GM18873 (cell line): ENCODE measurements at regions not wholly inside any gene's neighbourhood (a gene's known extent, or its start where the extent isn't known, plus 50 kb on each side); places are given as distances from the start of the nearest gene placed in this dataset.

Experiments
- ATAC-seq: cut with Tn5 transposase; IDR thresholded peaks from one replicate; pipeline ENCODE4 v1.9.1; 2021; ENCODE audit warnings: mild to moderate bottlenecking, moderate library complexity, moderate number of reproducible peaks; ENCODE audit not compliant: unreplicated experiment, low FRiP score

DNA sequence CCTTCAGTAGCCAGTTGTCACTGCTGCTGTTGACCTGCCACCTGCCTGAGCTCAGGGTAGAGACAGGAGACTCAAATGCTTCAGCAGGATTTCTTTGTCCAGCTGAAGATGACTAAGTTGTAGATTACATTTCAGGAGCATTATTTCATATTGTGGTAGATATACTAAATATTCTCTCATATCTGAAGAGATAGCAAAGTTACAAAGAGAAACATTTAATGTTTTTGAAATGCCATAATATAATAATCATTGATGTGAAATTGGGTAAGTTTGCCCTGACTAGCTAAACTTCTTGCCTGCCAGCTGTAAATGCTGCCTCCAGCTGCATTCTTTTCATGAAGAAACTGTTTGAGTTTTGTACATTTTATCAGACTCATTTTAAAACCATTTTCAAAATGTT is 247.6 kb upstream of the CNKSR2 start:
- ATAC-seq: no peak

DNA sequence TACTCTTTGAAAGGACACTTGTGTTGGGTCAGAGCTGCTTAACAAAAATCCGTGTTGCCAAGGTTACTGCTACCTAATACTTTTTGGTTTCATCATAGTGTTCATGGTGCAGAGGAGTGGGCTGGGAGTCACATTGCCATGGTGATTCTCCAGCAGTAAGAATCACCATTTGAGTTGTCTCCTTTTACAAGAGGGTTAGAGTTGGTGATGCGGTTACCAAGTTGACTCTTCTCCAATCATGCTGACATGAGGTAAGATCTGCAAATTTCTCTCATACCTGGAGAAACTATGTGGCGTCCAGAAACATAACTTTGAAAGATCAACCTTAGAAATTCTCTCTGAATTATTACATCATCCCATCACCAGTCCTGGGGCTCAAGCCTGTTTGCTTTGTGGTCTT is 242.9 kb upstream of the CNKSR2 start:
- no peak for ATAC-seq

DNA sequence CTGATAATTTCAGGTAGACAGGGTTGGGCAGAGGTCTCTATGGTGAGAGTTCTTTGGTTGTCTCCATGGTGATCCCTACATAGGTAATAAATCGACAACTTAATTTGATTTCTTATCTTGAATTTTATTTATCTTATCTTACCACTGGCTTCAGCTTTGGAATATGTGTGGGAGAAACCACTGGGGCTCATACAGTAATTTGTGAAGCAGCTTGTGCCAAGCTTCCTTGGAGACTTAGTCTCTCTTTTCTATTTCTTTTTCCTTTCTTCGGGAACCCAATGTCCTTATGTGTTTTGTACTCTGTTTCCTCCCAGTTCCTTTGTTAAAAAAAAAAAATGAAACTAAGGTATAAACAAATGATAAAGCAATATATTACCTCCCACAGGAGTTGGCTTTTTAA is 242.4 kb upstream of the CNKSR2 start:
- no peak for ATAC-seq

DNA sequence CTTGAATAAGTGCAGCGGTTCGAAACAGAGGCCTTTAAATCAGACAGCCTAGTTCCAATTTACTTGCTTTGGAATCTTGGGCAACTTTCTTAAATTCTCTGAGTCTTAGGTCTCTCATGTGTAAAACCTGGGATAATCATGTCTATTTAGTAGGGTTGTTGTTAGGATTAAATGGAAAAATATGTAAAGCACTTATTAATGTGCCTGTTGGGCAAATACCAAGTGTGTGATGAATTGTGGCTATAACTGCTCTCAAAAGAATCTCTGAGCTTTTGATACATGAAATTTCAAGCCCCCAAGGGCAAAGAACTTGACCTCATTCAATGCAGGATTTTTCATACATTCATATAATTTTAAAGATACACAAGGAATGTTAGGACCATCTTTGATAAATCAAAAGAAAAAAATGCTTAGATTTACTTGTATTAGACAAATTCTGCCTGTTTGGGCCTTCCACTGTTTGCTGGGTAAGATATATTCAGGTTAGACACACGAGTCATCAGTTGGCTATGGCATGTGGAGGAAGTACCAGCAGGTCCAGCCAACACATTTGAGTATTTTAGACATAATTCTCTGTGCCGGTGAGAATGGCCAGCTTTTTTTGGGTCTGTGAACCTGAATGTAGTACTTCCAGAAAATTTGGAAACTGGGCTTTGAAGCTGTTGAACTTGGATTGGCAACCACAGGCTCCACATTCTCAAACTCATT is 241.4 kb upstream of the CNKSR2 start:
- no peak for ATAC-seq

DNA sequence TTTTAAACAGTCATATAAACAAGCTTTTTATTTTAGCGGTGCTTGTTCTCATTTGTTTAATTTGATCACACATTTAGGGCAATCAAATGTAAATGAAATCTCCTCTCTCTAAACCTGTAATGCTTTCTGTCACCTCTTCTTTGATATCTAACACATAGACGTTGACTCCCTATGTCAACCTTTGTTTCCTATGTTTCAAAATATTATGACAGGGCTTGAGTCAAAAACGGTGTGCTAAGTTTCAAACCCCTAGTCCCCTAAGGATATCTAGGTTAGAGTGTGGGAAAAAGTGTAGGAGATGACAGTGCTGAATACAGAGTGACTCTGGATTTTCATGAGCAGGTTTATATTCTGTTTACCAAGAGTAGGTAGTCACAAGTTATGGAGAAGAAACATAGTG is 224.0 kb upstream of the CNKSR2 start:
- no peak for ATAC-seq

DNA sequence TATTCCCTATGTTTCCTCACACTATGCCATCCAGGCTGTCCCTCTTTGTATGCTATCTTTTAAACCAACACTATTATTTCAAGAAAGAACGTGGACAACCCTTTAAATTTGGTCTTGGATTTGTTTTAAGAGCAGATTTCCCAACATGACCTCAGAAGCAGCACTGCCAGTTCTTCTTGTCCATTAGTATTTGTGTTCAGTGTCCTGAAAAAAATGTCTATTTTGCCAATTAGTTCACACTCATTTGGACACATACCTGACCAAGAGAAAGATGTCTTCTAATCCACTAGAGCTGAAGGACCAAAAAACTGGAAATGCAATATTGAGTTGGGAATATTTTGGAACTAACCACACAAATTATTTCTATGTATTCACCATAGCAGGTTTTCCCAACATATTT is 223.2 kb upstream of the CNKSR2 start:
- ATAC-seq: no peak

DNA sequence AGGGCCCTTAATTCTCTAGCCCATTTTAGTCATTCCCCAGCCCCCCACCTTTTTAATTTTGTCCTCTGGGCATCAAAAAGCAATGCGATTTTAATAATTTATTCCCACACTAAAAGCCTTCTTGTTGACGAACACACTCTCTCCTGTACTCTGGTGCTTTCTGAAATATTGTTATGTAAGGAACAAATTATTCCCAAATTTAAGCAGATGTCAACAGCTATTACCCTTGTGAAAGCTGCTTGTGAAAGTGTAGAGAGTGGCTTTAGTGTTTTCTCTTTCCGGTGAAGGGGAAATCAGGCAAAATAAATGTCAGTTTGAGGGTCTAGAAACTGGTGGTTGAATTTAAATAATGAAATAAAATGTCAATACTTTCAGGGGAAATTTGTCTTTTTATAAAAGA is 221.2 kb upstream of the CNKSR2 start:
- no peak for ATAC-seq

DNA sequence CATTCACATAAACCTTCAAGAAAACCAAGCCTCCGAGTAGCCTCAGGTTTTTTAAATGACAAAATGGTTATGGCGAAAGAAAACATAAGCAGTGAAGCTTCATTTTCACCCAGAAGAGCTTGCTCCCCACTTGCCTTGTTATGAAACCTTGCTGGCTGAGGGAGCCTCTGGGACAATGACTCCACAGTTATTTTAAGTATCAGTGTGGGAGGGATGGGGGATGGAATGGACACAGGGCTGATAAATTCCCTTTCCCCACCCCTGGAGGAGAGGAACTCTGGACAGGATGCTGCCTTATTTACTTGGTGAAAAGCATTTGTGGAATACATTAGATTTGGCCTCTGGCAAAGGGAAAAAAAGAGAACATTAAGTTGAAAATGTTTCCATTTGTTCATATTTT is 220.7 kb upstream of the CNKSR2 start:
- ATAC-seq: no peak

DNA sequence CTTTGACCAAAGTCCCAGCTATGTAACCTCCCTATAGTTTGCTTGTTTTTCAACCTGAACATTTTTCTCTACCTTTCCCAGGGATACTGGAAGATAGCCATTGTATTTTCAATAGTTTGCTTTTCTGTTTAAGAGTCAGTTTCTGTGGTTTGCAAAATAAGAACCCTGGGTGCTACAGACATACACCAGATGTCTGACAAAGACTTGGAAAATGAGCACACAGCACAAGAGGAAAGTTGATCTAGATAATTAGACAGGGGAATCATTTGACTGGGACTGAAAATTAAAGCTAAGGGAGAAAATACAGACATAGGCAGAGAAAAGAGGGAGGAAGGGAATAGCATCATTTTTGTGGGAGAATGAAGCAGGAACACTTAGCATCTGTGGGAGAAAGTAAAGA is 218.3 kb upstream of the CNKSR2 start:
- ATAC-seq: no peak

DNA sequence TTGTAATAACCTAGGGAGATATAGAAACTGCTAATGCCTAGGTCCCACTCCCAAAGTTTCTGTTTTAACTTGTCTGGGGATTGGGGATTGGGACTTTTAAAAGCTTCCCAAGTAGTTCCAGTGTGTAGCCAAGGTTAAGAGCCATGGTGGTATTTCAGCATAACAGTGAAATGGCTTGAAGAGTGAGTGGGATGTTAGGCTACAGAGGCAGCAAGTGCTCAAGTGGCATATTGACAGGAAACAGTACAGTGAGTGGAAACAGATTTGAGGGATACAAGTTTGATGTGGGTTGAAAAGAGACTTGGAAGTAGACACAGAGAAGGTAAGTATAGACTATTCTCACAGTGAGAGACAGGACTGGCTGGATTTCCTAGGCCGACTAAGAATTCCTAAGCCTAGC is 217.6 kb upstream of the CNKSR2 start:
- no peak for ATAC-seq

DNA sequence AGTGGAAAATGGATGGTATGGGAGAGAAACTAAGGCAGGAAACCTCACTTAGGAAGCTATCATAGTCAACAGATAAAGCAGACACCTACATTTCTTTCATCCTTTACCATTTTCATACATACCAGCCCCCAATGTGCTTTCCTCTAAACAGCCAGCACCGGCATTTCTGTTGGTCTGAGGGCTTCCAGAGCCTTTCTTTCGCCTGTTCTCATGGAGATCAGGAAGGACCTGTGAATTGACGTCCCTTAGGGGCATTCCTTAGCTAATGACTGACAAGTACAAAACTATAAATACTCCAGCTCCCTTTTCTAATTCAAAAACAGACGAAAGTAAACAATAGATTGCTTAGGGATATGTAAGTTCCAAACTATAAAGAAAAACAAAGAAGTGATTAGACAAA is 215.5 kb upstream of the CNKSR2 start:
- no peak for ATAC-seq

DNA sequence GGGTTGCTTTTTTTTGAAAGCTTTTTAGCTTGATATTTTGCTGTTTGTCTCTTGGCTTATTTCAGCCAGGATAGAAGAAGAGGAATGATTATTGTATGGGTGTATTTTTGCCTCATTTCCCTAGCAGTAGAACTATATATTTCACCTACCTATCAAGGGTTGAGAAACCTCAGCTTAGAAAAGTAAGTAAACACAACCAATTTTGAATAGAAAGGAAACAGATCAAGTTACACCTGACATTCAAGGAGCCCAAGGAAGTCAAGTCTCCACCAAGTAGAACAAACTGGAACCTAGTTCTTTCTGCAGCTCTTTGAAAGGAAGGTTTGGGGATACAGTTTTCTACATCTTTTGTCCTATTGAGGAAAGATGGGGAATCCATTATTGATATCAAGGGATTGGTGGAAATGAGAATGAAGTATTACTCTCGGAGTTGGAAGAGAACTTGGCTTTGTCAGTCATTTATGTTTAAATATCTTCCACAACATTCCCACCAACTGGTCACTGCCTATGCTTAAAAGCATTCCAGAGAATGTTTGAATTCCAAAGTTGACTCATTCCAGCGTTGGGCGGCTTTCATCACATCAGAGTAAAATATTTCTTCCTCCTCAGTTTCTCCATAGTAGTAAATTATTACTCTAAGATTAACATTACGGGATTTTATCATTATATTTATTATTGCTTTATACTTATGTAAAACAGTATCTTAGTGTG is 207.8 kb upstream of the CNKSR2 start:
- ATAC-seq: no peak

DNA sequence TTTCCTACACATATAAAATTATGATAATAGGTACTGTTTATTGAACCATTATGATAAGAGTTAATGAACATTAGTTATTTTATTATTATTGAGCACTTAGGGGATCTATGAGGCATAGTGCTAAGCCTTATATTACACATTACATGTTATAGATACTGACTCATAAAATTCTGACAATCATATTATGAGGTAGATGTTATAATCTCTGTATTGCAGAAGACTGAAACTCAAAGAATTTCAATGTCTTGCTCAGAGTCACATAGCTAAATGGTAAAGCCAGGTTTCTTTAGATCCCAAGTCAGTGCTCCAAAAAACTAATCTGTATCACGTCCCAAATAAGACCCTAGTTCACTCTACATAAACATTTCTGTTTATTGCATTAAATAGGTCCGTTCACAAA is 207.2 kb upstream of the CNKSR2 start:
- no peak for ATAC-seq

DNA sequence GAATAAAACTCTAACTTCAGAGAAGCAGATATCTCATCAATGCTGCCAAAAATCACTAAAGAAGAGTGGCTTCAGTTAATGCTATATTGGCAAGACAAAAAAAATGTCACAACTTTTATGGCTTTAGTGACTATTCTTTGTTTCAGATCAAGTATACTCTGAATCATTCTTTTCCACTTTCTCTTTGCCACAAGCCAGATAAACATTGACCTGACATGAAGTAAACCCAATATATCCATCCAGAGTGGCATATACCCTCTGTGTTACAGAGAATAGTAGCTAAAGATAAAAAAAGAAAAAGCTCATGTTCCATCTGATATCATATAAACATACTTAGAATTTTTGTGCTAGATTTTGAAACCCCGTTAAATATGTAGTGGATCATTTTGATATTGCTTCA is 206.7 kb upstream of the CNKSR2 start:
- no peak for ATAC-seq

DNA sequence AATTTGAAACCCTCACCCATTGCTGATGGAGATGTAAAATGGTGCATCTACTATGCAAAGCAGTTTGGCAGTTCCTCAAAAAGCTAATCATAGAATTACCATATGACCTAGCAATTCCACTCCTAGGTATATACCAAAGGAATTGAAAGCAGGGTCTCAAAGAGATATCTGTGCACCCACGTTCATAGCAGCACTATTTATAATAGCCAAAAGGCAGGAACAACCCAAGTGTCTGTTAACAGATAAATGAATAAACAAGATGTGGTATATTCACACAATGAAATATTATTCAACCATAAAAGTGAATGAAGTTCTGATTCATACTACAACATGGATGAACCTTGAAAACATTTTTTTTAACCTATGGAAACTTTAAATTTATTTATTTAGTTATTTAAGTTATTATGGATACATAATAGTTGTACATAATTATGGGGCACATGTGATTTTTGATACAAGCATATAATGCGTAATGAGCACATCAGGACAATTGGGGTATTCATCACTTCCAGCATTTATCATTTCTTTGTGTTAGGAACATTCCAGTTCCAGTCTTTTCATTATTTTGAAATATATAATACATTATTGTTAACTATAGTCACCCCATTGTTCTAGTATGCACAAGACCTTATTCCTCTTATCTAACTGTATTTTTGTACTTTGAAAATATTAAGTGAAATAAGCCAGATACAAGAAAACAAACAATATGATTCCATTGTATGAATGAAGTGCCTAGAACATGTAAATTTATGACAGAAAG is 205.6 kb upstream of the CNKSR2 start:
- no peak for ATAC-seq

DNA sequence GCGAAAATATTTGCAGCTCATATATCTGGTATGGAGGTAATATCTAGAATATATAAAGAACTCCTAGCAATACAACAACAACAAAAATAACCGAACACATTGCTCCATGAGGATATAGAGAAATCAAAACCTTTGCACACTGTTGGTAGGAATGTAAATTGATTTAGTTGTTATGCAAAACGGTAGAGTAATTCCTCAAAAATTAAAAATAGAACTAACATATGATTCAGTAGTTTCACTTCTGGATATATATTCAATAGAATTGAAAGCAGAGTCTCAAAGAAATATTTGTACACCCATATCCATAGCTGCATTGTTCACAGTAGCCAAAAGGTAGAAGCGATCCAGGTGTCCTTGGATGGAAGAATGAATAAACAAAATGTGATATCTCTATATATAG is 203.0 kb upstream of the CNKSR2 start:
- ATAC-seq: no peak

DNA sequence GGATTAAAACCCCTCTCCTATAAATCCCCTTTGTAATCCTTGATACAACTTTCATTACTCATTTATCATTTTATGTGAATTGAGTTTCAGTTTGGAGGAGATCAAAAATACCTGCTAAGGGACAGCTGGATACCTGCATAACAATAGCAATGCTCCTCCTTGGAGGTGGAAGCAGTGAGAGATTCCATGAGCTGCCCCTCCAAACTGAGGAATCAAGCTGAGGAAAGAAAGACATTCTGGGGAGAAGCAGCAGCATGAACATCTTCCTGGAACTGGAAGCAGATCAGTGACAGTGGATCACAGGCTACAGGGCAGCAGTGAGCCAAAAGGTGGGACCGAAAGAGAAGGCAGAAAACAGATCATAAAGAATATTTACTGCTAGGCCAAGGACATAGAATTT is 199.8 kb upstream of the CNKSR2 start:
- ATAC-seq: no peak

DNA sequence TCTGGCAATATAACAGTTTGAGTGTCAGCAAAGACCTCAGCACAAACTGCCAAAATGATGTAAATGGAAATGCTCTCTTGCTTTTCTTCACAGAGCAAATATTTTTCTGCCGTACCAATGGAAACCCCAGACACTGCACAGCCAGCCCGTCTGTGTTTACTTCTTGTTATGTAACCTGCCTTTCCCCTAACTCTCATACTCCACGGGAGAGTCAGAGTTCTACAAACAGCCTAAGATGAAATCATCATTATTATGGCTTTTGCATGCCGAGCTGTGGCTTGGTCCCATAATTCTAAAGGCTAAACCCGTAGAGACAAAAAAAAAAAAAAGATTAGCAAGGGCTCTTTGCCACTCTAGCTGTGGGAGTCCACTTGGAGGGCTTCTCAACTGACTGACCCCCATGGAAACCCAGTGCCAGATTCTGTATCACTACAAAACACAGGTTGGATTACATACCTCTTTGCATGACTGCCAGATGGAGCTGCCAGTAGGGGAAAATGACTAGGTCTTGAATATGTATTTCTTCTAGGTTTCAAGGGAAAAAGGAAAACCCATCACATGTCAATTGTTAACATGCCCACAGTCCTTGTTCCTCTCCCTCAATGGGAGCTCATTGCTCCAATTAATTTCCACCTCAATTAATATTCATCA is 197.2 kb upstream of the CNKSR2 start:
- ATAC-seq: no peak

DNA sequence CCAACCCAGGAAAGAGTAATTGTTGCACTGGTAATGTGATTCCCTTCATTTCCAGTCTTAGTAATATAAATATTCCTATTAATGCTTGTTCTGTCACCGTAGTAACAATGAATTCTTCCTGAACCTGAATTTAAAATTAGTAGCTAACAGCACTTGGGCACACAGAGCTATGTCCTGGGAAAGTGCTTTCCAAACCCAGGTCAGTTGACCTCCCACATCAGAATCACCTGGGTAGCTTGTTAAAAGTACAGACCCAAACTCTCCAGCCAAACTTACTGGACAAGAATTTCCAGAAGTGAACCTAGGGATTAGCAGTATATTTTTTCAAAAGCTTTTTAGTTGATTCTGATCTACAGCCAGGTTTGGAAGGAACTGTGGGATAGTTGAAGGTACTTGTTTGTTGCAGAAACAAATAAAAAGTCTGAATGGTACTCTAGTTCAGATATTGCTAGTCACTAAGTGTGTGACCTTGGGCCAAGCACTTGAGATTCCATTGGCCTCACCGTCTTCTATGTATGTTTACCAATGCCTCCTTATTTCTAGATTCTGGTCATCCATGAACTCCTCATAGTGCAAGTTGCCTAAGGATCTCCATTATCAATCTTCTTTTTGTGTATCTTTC is 192.9 kb upstream of the CNKSR2 start:
- ATAC-seq: no peak

DNA sequence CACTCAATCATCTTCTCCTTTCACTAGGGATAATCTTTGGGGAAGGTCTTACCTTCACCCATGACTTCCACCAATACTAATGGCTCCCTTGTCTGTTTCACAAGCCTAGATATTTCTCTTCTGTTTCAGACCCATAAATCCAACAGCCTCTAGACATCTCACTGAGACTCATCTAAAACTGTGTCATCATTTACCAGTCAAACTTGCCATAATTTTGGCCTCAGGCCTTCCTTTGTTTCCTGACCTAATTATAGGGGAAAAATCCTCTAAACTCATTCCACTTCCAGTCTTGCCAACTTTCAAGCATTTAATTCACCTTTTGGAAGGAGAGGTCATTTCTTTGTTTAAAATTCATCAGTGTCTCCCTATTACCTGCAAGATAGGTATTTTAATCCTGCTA is 181.0 kb upstream of the CNKSR2 start:
- ATAC-seq: no peak

DNA sequence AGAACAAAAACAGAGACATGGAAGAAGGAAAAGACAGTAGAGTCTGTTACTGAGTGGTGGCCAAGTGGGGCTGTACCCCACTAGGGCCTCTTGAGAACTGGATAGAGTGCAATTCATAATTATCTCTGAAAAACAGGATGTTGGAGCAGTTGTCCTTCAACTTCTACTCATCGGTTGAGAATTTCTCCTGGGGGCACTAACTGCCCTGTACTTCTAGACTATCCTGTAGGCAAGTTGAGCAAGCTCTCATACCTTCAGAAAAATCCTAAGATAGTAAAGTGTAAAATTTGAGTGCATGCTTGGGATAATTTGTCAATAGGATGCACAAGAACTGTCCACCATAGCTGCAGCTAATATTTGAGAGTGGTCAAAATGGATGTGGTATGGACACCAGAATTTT is 179.7 kb upstream of the CNKSR2 start:
- ATAC-seq: no peak
